Left renal pelvis (tissue), 4 donors: ENCODE measurements at regions not wholly inside any gene's neighbourhood (a gene's known extent, or its start where the extent isn't known, plus 50 kb on each side); places are given as distances from the start of the nearest gene placed in this dataset.
"Not testable (repeated sequence)": the region's sequence is repeated elsewhere in the genome, so short reads cannot be mapped to it uniquely, and the experiment has no call there.

Experiments used
- DNase-seq, 4 donors: peaks; one replicate each; pipeline ENCODE4 v3.0.0-alpha.2; 2013; ENCODE audit warnings: low read depth in 4 of 4, low spot score in 3 of 4

GRCh38 chr3:39651993-39652739 is 157.2 kb upstream of the MYRIP start:
- DNase-seq: no peak

- not testable (repeated sequence) for DNase-seq
Measured at GRCh38 chr3:39655718-39656117, 153.7 kb upstream of the MYRIP start.

- DNase-seq: no peak
Measured at GRCh38 chr3:39657075-39657474, 152.3 kb upstream of the MYRIP start.

- no peak for DNase-seq
Measured at GRCh38 chr3:39657775-39658174, 151.6 kb upstream of the MYRIP start.

- DNase-seq: no peak
Measured at GRCh38 chr3:39664931-39665330, 144.5 kb upstream of the MYRIP start.

GRCh38 chr3:39665441-39665840 is 144.0 kb upstream of the MYRIP start:
- no peak for DNase-seq

- peak in 2 of 4 donors; percentile 3 to 14 for DNase-seq
Measured at GRCh38 chr3:39668420-39668819, 141.0 kb upstream of the MYRIP start.

- DNase-seq: no peak
Measured at GRCh38 chr3:39671116-39671515, 138.3 kb upstream of the MYRIP start.

GRCh38 chr3:39671600-39671999 is 137.8 kb upstream of the MYRIP start:
- DNase-seq: no peak

- no peak for DNase-seq
Measured at GRCh38 chr3:39705351-39705900, 104.0 kb upstream of the MYRIP start.

GRCh38 chr3:39707314-39707909 is 102.0 kb upstream of the MYRIP start:
- DNase-seq: peak in 1 of 4 donors; percentile 6

GRCh38 chr3:39712413-39713048 is 96.9 kb upstream of the MYRIP start:
- DNase-seq: no peak

GRCh38 chr3:39713341-39713740 is 96.1 kb upstream of the MYRIP start:
- not testable (repeated sequence) for DNase-seq

- no peak for DNase-seq
Measured at GRCh38 chr3:39716849-39717248, 92.6 kb upstream of the MYRIP start.

- DNase-seq: no peak
Measured at GRCh38 chr3:39718674-39719595, 90.5 kb upstream of the MYRIP start.

GRCh38 chr3:39721076-39721475 is 88.3 kb upstream of the MYRIP start:
- no peak for DNase-seq

- no peak for DNase-seq
Measured at GRCh38 chr3:39724233-39724846, 85.1 kb upstream of the MYRIP start.

- DNase-seq: no peak
Measured at GRCh38 chr3:39725321-39725720, 84.1 kb upstream of the MYRIP start.

- no peak for DNase-seq
Measured at GRCh38 chr3:39727415-39727814, 82.0 kb upstream of the MYRIP start.

GRCh38 chr3:39733804-39734203 is 75.6 kb upstream of the MYRIP start:
- no peak for DNase-seq
